ENCODE measurements at regions not wholly inside any gene's neighbourhood (a gene's known extent, or its start where the extent isn't known, plus 50 kb on each side); places are given as distances from the start of the nearest gene placed in this dataset.

GRCh38 chr12:46959502-46959901 lies 119.9 kb upstream of the PCED1B start:
- Mint-ChIP-seq H3K4me3 (no peak overlapping the region), H3K9me3 (no peaks in the 10 kb centered on the region), H3K36me3 (ENCODE audit: low read depth) (no peaks in the 10 kb centered on the region), H3K27me3 (ENCODE audit: low read depth) (peaks cover 4% of the 10 kb centered on the region), H3K27ac (no peak overlapping the region), H3K4me1 (peaks cover 41% of the 10 kb centered on the region)
- no peak for TF ChIP-seq CTCF (IDR thresholded peaks at IDR 0.05; ENCODE audit: unreplicated experiment in 3 of 3)

GRCh38 chr12:46960681-46961080 lies 118.7 kb upstream of the PCED1B start:
- no peak overlapping the region for H3K27ac Mint-ChIP-seq
- TF ChIP-seq CTCF (IDR thresholded peaks at IDR 0.05; ENCODE audit: unreplicated experiment in 3 of 3) = no peak

GRCh38 chr12:46963191-46963590 lies 116.2 kb upstream of the PCED1B start:
- no peaks in the 10 kb centered on the region for H3K36me3 Mint-ChIP-seq (ENCODE audit: low read depth)
- H3K27ac Mint-ChIP-seq = no peak overlapping the region
- H3K9me3 Mint-ChIP-seq = no peaks in the 10 kb centered on the region

More at GRCh38 chr12:46960681-46961080, 118.7 kb upstream of the PCED1B start:
- Mint-ChIP-seq H3K4me1 (peaks cover 49% of the 10 kb centered on the region), H3K4me3 (no peak overlapping the region), H3K9me3 (no peaks in the 10 kb centered on the region), H3K27me3 (ENCODE audit: low read depth) (peaks cover 4% of the 10 kb centered on the region), H3K36me3 (ENCODE audit: low read depth) (no peaks in the 10 kb centered on the region)

GRCh38 chr12:46963977-46964971 lies 115.1 kb upstream of the PCED1B start:
- Mint-ChIP-seq H3K4me3 (no peak overlapping the region), H3K9me3 (no peaks in the 10 kb centered on the region), H3K27me3 (ENCODE audit: low read depth) (no peaks in the 10 kb centered on the region), H3K27ac (peak overlapping the region; percentile 26 to 41 (median 27)), H3K36me3 (ENCODE audit: low read depth) (no peaks in the 10 kb centered on the region), H3K4me1 (peaks cover 54% of the 10 kb centered on the region)
- no peak for TF ChIP-seq CTCF (IDR thresholded peaks at IDR 0.05; ENCODE audit: unreplicated experiment in 3 of 3)

More at GRCh38 chr12:46963191-46963590, 116.2 kb upstream of the PCED1B start:
- Mint-ChIP-seq H3K4me1 (peaks cover 59% of the 10 kb centered on the region), H3K4me3 (no peak overlapping the region), H3K27me3 (ENCODE audit: low read depth) (no peaks in the 10 kb centered on the region)
- no peak for TF ChIP-seq CTCF (IDR thresholded peaks at IDR 0.05; ENCODE audit: unreplicated experiment in 3 of 3)

- Mint-ChIP-seq H3K4me3 (no peak overlapping the region), H3K4me1 (peaks cover 46% of the 10 kb centered on the region), H3K27me3 (ENCODE audit: low read depth) (no peaks in the 10 kb centered on the region)
These were observed 114.3 kb upstream of the PCED1B start for GRCh38 chr12:46965137-46965536.

More at GRCh38 chr12:46965137-46965536, 114.3 kb upstream of the PCED1B start:
- Mint-ChIP-seq H3K9me3 (no peaks in the 10 kb centered on the region), H3K27ac (no peak overlapping the region), H3K36me3 (ENCODE audit: low read depth) (no peaks in the 10 kb centered on the region)
- no peak for TF ChIP-seq CTCF (IDR thresholded peaks at IDR 0.05; ENCODE audit: unreplicated experiment in 3 of 3)
